ENCODE measurements at regions not wholly inside any gene's neighbourhood (a gene's known extent, or its start where the extent isn't known, plus 50 kb on each side); places are given as distances from the start of the nearest gene placed in this dataset.

DNA sequence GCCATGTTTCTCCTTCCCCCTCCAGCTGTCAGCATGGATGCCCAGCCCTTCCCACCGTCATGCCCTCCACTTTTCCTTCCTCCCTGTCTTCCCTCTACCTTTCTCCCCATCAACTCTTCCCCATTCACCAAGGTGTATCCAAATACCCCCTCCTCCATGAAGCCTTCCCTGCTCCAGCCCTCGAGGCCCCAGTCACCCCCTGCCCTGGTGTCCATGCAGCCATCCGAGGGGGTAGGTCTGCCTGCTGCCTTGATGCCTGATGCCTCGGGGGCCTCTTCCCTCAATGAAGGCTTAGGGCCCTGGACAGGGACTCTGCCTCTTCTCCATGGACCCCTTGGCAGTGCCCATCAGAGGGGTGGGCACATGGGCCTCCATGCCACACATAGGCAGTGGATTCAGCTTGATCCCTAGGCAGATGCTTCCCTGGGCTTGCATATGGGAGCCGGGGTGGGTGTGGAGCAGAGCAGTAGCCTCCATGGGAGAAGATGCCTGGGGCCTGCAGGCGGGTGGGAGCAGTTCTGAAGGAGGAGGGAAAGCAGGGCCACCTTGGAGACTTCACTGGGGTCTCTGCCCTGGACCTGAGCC lies 795.8 kb downstream of the BRD1 start:
- TF ChIP-seq, protein P1, sequence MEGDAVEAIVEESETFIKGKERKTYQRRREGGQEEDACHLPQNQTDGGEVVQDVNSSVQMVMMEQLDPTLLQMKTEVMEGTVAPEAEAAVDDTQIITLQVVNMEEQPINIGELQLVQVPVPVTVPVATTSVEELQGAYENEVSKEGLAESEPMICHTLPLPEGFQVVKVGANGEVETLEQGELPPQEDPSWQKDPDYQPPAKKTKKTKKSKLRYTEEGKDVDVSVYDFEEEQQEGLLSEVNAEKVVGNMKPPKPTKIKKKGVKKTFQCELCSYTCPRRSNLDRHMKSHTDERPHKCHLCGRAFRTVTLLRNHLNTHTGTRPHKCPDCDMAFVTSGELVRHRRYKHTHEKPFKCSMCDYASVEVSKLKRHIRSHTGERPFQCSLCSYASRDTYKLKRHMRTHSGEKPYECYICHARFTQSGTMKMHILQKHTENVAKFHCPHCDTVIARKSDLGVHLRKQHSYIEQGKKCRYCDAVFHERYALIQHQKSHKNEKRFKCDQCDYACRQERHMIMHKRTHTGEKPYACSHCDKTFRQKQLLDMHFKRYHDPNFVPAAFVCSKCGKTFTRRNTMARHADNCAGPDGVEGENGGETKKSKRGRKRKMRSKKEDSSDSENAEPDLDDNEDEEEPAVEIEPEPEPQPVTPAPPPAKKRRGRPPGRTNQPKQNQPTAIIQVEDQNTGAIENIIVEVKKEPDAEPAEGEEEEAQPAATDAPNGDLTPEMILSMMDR (conservative IDR thresholded peaks at IDR 0.05): no peak
- Mint-ChIP-seq H3K4me1 (peaks cover 33% of the 10 kb centered on the region), H3K36me3 (ENCODE audit: low read depth) (no peaks in the 10 kb centered on the region), H3K4me3 (no peak overlapping the region), H3K27me3 (ENCODE audit: low read depth) (peaks cover 3% of the 10 kb centered on the region), H3K9me3 (no peaks in the 10 kb centered on the region), H3K27ac (ENCODE audit: unreplicated experiment) (peak overlapping the region; percentile 12)
- no peak for DNase-seq (ENCODE audit: low read depth, low spot score)

DNA sequence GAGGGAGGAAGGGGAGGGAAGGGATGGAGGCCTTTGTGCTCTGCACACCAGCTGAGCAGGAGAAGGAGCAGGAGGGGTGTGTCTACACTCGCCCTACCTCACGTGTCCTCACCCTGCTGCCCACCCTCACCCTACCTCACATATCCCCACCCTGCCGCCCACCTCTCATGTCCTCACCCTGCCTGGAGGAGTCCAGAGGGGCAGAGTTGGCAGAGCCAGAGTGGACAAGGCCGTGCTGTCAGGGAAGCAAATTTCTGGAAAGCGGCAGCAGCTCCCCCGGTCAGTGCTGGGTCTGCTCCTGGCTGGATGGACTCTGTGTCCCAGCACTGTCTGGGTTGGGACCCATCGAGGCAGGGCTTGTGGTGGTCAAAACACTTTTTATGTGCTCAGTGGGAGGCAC lies 799.6 kb downstream of the BRD1 start:
- Mint-ChIP-seq H3K4me1 (peaks cover 19% of the 10 kb centered on the region), H3K9me3 (no peaks in the 10 kb centered on the region), H3K27ac (ENCODE audit: unreplicated experiment) (no peak overlapping the region), H3K27me3 (ENCODE audit: low read depth) (peaks cover 3% of the 10 kb centered on the region), H3K4me3 (no peak overlapping the region), H3K36me3 (ENCODE audit: low read depth) (no peaks in the 10 kb centered on the region)
- TF ChIP-seq, protein P1 (conservative IDR thresholded peaks at IDR 0.05): no peak
- no peak for DNase-seq (ENCODE audit: low read depth, low spot score)

DNA sequence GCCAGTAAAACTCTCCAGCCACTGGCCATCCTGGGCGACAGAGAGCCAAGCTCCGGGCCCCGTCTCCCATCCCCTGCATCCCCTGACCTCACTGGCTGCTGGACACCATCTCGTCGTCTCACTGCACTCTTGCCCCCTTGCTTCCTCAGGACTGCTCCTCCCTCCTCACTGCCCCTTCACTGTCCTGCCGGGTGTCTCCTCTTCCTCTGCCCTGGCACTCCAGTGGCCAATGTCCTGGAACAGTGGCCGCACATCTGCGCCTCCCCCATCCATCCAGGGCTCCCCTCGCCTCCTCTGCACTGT lies 800.4 kb downstream of the BRD1 start:
- no peak for DNase-seq (ENCODE audit: low read depth, low spot score)
- H3K4me3 Mint-ChIP-seq: no peak overlapping the region
- H3K27me3 Mint-ChIP-seq (ENCODE audit: low read depth): peaks cover 3% of the 10 kb centered on the region
- TF ChIP-seq, protein P1 (conservative IDR thresholded peaks at IDR 0.05): no peak
- no peaks in the 10 kb centered on the region for H3K36me3 Mint-ChIP-seq (ENCODE audit: low read depth)
- no peak overlapping the region for H3K27ac Mint-ChIP-seq (ENCODE audit: unreplicated experiment)
- H3K9me3 Mint-ChIP-seq: no peaks in the 10 kb centered on the region
- peaks cover 11% of the 10 kb centered on the region for H3K4me1 Mint-ChIP-seq

DNA sequence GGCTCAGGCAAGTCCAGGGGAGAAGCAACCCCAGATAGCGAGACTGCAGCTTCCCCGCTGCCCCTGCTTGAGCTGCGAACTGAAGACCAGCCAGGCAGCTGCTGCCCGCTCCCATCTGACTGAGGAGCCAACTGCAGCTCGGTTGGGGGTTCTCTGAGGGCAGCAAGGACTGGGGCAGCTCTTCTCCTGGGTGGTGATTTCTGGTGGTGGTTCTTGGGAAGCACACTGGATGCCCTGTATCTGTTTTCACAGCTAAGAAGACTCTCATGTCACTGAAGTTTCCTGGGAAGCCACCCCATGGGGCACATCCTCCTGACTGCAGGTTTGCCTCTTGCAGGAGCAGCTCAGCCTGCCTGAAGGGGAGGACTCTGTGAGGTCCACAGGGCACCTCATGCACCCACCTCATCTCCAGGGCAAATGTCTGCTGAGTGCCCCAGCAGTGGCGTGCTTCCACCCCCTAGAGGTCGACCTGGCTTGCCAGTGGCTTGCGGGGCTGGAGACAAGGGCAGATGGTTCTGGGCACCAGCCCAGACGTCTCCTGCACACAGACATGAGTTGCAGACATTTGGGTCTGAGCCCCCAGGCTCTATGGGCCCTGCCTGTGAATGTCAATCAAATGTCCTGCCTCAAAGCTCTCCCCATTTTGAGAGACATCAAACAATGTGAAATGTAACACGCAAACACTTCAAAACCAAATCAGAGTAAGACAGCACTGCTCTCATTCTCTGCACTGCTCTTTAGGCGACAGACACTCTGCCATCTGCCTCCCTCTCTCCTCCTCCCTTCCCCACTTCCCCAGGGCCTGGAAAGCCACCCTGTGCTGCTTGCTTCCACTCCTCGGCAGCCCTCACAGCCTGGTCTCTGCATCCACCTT lies 800.9 kb downstream of the BRD1 start:
- Mint-ChIP-seq H3K4me3 (no peak overlapping the region), H3K27ac (ENCODE audit: unreplicated experiment) (no peak overlapping the region), H3K27me3 (ENCODE audit: low read depth) (peaks cover 3% of the 10 kb centered on the region), H3K9me3 (no peaks in the 10 kb centered on the region), H3K4me1 (peaks cover 6% of the 10 kb centered on the region), H3K36me3 (ENCODE audit: low read depth) (no peaks in the 10 kb centered on the region)
- TF ChIP-seq, protein P1 (conservative IDR thresholded peaks at IDR 0.05): peak; percentile 21
- no peak for DNase-seq (ENCODE audit: low read depth, low spot score)

DNA sequence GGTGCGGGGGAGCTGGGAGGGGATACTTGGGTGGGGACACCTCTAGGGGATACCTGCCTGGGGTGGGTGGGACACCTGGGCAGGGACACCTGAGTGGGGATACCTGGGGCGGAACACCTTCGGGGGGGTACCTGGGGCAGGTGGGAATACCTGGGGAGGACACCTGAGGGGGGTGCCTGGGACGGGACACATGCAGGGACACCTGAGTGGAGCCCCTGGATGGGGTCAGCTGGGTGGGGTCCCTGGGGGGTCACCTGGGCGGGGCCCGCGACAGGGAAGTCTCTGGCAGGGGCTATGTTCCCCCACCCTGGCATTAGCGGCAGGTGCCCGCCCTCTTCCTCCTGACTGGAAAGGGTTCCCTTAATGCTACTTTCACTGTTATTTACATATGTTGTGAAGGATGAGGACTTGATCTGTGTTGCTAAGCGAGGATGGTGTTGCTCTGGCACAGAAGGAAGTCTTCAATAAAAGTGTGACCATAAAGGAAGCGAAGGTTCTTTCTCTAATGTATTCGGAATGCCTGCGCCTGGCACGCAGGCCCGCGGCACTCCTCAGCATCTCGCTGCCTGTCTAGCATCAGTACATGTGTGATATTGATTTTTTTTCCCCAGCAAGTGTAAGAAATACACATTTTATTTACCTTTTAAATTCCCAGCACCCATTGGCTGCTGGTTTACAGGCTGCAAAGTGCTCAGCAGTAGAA lies 801.7 kb downstream of the BRD1 start:
- Mint-ChIP-seq H3K4me3 (no peak overlapping the region), H3K27me3 (ENCODE audit: low read depth) (peaks cover 3% of the 10 kb centered on the region), H3K4me1 (peaks cover 2% of the 10 kb centered on the region), H3K36me3 (ENCODE audit: low read depth) (no peaks in the 10 kb centered on the region), H3K9me3 (no peaks in the 10 kb centered on the region), H3K27ac (ENCODE audit: unreplicated experiment) (no peak overlapping the region)
- TF ChIP-seq, protein P1 (conservative IDR thresholded peaks at IDR 0.05): no peak
- DNase-seq (ENCODE audit: low read depth, low spot score): no peak

Measured in neural crest cell (in vitro differentiated cells).